AG04449 (cell line): ENCODE measurements at regions not wholly inside any gene's neighbourhood (a gene's known extent, or its start where the extent isn't known, plus 50 kb on each side); places are given as distances from the start of the nearest gene placed in this dataset.

ENCODE experiments used
- CTCF ChIA-PET: fragments of 350-600 bp; formaldehyde crosslinking; extraction: SDS; loops from one replicate; lab custom pipeline; 2021; ENCODE audit warnings: antibody characterized with exemption; lab: Yijun Ruan, JAX
- POLR2A ChIA-PET: fragments of 400-600, 350-600 bp; formaldehyde crosslinking; extraction: SDS; loops from one replicate; lab custom pipeline; 2020; ENCODE audit warnings: antibody characterized with exemption, inconsistent platforms; lab: Yijun Ruan, JAX
- DNase-seq: peaks from one replicate; pipeline ENCODE4 v3.0.0-alpha.2; 2010; ENCODE audit warnings: low read depth, low spot score
- H3K4me3 ChIP-seq: 2 replicates; pipeline ENCODE4 v1.5.1; 2011; ENCODE audit warnings: low read depth, mild to moderate bottlenecking, control low read depth, low read length
- CTCF ChIP-seq: IDR thresholded peaks from one replicate; pipeline ENCODE4 v1.5.1; 2011; ENCODE audit warnings: mild to moderate bottlenecking, moderate library complexity, low read length, control low read depth, inconsistent platforms; ENCODE audit not compliant: insufficient read depth; ENCODE audit errors: missing control alignments

DNA sequence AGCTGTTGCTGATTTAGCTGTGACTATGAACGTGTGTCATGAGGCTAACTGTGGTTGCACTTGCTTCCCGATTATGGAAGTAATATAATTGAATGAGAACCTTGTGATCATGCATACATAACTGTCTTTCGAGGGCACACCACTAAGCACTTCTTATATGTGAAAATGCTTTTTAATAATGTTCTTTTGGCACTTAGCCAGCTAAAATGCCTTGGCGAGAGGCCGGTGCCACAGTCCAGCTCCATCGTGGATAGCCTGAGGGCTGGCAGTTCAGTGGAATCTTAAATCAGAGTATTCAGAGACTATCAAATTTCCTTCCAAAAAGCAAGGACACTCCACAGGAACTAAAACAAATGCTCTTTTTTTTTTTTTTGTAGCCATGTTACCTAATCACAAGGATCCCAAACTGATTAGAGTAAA, 161.6 kb upstream of the FRMD4B start:
- CTCF ChIA-PET = no interaction called here

DNA sequence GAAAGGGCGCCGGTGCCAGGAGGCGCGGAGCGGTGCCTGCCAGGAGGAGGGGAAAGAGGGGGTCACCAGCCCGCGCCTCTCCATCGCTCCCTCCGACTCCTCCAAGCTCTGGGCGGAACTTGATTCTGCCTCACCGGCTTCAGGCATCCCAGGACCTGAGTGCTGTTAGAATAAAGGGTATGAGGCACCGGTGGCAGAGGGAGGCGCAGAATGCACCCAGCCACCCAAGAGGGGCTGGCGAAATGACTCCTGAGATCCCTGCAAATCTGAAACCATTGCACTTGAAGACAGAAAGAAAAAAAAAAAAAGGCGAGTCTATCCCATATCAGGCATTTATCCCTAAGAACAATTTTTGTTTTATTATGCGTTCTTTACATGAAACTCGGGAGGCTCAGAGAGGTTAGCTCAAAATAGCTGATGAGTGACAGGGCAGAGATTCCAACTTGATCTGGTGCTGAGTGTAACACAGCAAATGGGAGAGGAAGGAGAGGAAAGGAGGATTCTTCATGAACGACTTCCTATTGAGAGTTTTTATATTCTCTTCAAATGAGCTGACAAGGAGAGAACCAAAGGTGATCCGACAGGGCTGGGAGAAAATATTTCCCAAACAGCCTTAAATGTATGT, 157.0 kb upstream of the FRMD4B start:
- H3K4me3 ChIP-seq = no peak overlapping the region
- TF ChIP-seq CTCF = no peak
- CTCF ChIA-PET = no interaction called here
- no peak for DNase-seq
- POLR2A ChIA-PET = no interaction called here

More for the DNA sequence above, 161.6 kb upstream of the FRMD4B start:
- POLR2A ChIA-PET = no interaction called here
- no peak overlapping the region for H3K4me3 ChIP-seq
- no peak for TF ChIP-seq CTCF
- DNase-seq = no peak

GRCh38 chr3:69542089-69542804, 156.4 kb upstream of the FRMD4B start:
- POLR2A ChIA-PET = interaction anchor here (0.9 kb wide), 1 partner anchor 9 kb away, joined by 4 read pairs; no protein-coding TSS in a partner anchor

DNA sequence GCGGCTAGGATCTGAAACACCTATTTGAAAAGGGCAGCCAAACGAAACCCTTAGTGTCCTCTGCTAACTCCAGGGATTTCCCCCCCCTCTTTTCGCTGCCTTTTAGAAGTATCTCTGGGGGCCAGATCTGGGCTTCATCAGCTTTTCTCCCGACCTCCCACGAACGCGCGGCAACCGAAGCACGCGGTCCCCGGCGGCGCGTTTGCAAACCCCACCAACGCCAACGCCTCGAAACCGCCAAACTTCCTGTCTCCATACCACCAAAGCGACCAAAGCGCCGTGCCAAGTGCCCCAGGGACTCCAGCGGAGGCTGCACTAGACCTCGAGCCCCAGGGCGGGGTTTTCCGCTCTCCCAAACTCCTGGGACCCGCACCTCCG, 155.8 kb upstream of the FRMD4B start:
- ChIA-PET CTCF (no interaction called here), POLR2A (interaction anchor here (0.9 kb wide), 1 partner anchor 10 kb away, joined by 4 read pairs; no protein-coding TSS in a partner anchor)
- DNase-seq = no peak
- no peak overlapping the region for H3K4me3 ChIP-seq
- TF ChIP-seq CTCF = no peak

More at GRCh38 chr3:69542089-69542804, 156.4 kb upstream of the FRMD4B start:
- CTCF ChIA-PET = no interaction called here
- no peak overlapping the region for H3K4me3 ChIP-seq
- DNase-seq = no peak
- TF ChIP-seq CTCF = no peak

DNA sequence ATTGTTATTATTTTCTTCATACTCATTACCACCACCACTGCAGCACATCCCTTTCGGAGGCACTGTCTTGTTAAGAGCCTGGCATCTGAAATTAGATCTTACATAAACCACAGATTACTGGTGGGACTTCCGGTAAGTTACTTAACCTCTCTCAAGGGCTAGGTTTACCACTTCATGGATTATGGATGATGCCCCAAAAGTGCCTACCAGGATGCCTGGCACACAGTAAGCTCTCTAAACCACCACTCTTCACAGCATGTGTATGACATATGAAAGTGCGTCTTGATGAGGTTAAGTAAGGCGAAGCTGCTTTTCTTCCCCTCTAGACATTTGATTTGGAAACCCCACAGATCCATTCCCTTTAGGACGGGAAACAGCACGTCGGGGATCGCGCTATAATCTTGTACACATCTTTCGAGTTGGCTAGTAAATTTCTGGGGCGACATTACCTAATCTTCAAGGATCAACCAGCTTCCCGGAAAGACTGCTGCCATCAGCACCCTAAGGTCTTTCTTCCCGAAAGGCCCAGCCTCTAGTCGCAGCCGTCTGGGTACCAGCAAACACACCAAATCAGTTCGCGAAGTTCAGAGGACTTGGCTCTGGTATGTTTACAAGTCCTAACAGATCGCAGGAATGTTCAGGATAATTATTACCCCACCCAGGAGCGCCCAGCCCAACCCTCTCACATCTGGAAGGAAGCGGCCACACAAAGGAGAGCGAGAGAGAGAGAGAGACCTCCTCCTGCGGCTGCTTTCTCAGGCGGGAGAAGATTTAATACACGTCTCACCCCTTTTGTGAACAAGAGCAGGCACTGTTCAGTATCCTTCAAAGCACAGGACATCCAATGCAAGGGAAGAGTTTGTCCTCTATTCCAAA, 155.1 kb upstream of the FRMD4B start:
- ChIA-PET POLR2A (interaction anchor here (0.9 kb wide), 1 partner anchor 11 kb away, joined by 4 read pairs; no protein-coding TSS in a partner anchor), CTCF (no interaction called here)
- no peak overlapping the region for H3K4me3 ChIP-seq
- no peak for TF ChIP-seq CTCF
- DNase-seq = no peak

- CTCF ChIA-PET = no interaction called here
- POLR2A ChIA-PET = no interaction called here
- TF ChIP-seq CTCF = no peak
Observed at GRCh38 chr3:69539134-69539533, 153.2 kb upstream of the FRMD4B start.

More at GRCh38 chr3:69539134-69539533, 153.2 kb upstream of the FRMD4B start:
- no peak for DNase-seq
- no peak overlapping the region for H3K4me3 ChIP-seq
